ENCODE measurements at regions not wholly inside any gene's neighbourhood (a gene's known extent, or its start where the extent isn't known, plus 50 kb on each side); places are given as distances from the start of the nearest gene placed in this dataset.

- H3K9me3 ChIP-seq (ENCODE audit: control insufficient read depth, low read length), result no peaks in the 10 kb centered on the region
- no peak overlapping the region for H3K4me3 Mint-ChIP-seq
- no peak for TF ChIP-seq CTCF (conservative IDR thresholded peaks at IDR 0.05)
- no peaks in the 10 kb centered on the region for H3K9me3 Mint-ChIP-seq
- H3K36me3 ChIP-seq (ENCODE audit: control insufficient read depth, insufficient read depth, low read length), result no peaks in the 10 kb centered on the region
- no peaks in the 10 kb centered on the region for H3K36me3 Mint-ChIP-seq (ENCODE audit: low read depth)
- 77 to 90% methylated on average over 5 to 6 of the region's 6 CpGs for WGBS, 2 experiments (ENCODE audit: insufficient coverage in 1 of 2, insufficient read length in 1 of 2)
- no peaks in the 10 kb centered on the region for H3K4me1 ChIP-seq (ENCODE audit: control insufficient read depth, insufficient read depth, low read length)
- peaks cover 51% of the 10 kb centered on the region for H3K27me3 Mint-ChIP-seq (ENCODE audit: insufficient read depth)
- H3K9ac ChIP-seq (ENCODE audit: extremely low read depth, low read length, poor library complexity, severe bottlenecking), result no peak overlapping the region
- DNase-seq, result no peak
- H3K4me1 Mint-ChIP-seq, result peaks cover 7% of the 10 kb centered on the region
- no peak overlapping the region for H3K27ac Mint-ChIP-seq
- H3K27ac ChIP-seq (ENCODE audit: low read depth, low read length), result no peak overlapping the region
- peaks cover 85% of the 10 kb centered on the region for H3K27me3 ChIP-seq (ENCODE audit: control insufficient read depth, insufficient read depth, low read length, poor library complexity, severe bottlenecking)
- no peak overlapping the region for H3K4me3 ChIP-seq (ENCODE audit: low read length)
Observed at GRCh38 chr5:165258197-165258771, 1752.9 kb downstream of the MAT2B start.

GRCh38 chr5:165260426-165260825, 1755.0 kb downstream of the MAT2B start:
- Histone ChIP-seq H3K4me1 (ENCODE audit: control insufficient read depth, insufficient read depth, low read length) (no peaks in the 10 kb centered on the region), H3K27ac (ENCODE audit: low read depth, low read length) (no peak overlapping the region), H3K9ac (ENCODE audit: extremely low read depth, low read length, poor library complexity, severe bottlenecking) (no peak overlapping the region), H3K27me3 (ENCODE audit: control insufficient read depth, insufficient read depth, low read length, poor library complexity, severe bottlenecking) (peaks cover 63% of the 10 kb centered on the region), H3K4me3 (ENCODE audit: low read length) (no peak overlapping the region), H3K9me3 (ENCODE audit: control insufficient read depth, low read length) (no peaks in the 10 kb centered on the region), H3K36me3 (ENCODE audit: control insufficient read depth, insufficient read depth, low read length) (no peaks in the 10 kb centered on the region)
- Mint-ChIP-seq H3K27me3 (ENCODE audit: insufficient read depth) (peaks cover 36% of the 10 kb centered on the region), H3K4me1 (peaks cover 7% of the 10 kb centered on the region), H3K36me3 (ENCODE audit: low read depth) (no peaks in the 10 kb centered on the region), H3K9me3 (no peaks in the 10 kb centered on the region), H3K27ac (no peak overlapping the region), H3K4me3 (no peak overlapping the region)
- no peak for TF ChIP-seq CTCF (conservative IDR thresholded peaks at IDR 0.05)
- DNase-seq, result no peak

GRCh38 chr5:165263536-165263935, 1758.1 kb downstream of the MAT2B start:
- Histone ChIP-seq H3K4me3 (ENCODE audit: low read length) (no peak overlapping the region), H3K9ac (ENCODE audit: extremely low read depth, low read length, poor library complexity, severe bottlenecking) (no peak overlapping the region), H3K27me3 (ENCODE audit: control insufficient read depth, insufficient read depth, low read length, poor library complexity, severe bottlenecking) (peaks cover 35% of the 10 kb centered on the region), H3K27ac (ENCODE audit: low read depth, low read length) (no peak overlapping the region), H3K4me1 (ENCODE audit: control insufficient read depth, insufficient read depth, low read length) (no peaks in the 10 kb centered on the region), H3K9me3 (ENCODE audit: control insufficient read depth, low read length) (no peaks in the 10 kb centered on the region), H3K36me3 (ENCODE audit: control insufficient read depth, insufficient read depth, low read length) (no peaks in the 10 kb centered on the region)
- H3K36me3 Mint-ChIP-seq (ENCODE audit: low read depth), result no peaks in the 10 kb centered on the region
- 88 to 90% methylated on average over 1 to 3 of the region's 3 CpGs for WGBS, 2 experiments (ENCODE audit: insufficient coverage in 1 of 2, insufficient read length in 1 of 2)
- H3K27ac Mint-ChIP-seq, result no peak overlapping the region
- peaks cover 4% of the 10 kb centered on the region for H3K4me1 Mint-ChIP-seq
- no peaks in the 10 kb centered on the region for H3K9me3 Mint-ChIP-seq
- no peak for TF ChIP-seq CTCF (conservative IDR thresholded peaks at IDR 0.05)
- H3K27me3 Mint-ChIP-seq (ENCODE audit: insufficient read depth), result peaks cover 14% of the 10 kb centered on the region
- H3K4me3 Mint-ChIP-seq, result no peak overlapping the region
- DNase-seq, result no peak

All from endodermal cell (in vitro differentiated cells).